ENCODE measurements at regions not wholly inside any gene's neighbourhood (a gene's known extent, or its start where the extent isn't known, plus 50 kb on each side); places are given as distances from the start of the nearest gene placed in this dataset.

- Histone ChIP-seq H3K27ac (ENCODE audit: low read depth, low read length) (no peak overlapping the region), H4K20me1 (ENCODE audit: low read depth, low read length) (no peaks in the 10 kb centered on the region), H3K4me2 (ENCODE audit: low read depth, low read length, poor library complexity, severe bottlenecking) (no peak overlapping the region), H3K36me3 (ENCODE audit: low read length) (no peaks in the 10 kb centered on the region), H3K27me3 (ENCODE audit: low read length) (no peaks in the 10 kb centered on the region), H3K9me3 (ENCODE audit: insufficient read depth, low read length) (no peaks in the 10 kb centered on the region), H3K79me2 (ENCODE audit: insufficient read depth, low read length) (no peaks in the 10 kb centered on the region), H3F3A (ENCODE audit: insufficient read depth) (no peaks in the 10 kb centered on the region), H3K9me2 (replicated peaks; ENCODE audit: insufficient read depth, low read length) (no peaks in the 10 kb centered on the region), H3K9ac (ENCODE audit: low read length) (no peak overlapping the region), H3K4me3 (ENCODE audit: insufficient read depth, low read length, poor library complexity, severe bottlenecking) (no peak overlapping the region), H2AFZ (ENCODE audit: low read depth, low read length, severe bottlenecking) (no peak overlapping the region)
- TF ChIP-seq CTCF (IDR thresholded peaks at IDR 0.05; ENCODE audit: insufficient read depth, low read length, poor library complexity, severe bottlenecking) (no peak), EZH2phosphoT487 (conservative IDR thresholded peaks at IDR 0.05; ENCODE audit: low read length) (no peak)
Observed at GRCh38 chr4:18369561-18369960, 348.0 kb upstream of the LCORL start.

- Histone ChIP-seq H3K27ac (ENCODE audit: low read depth, low read length) (no peak overlapping the region), H4K20me1 (ENCODE audit: low read depth, low read length) (no peaks in the 10 kb centered on the region), H3K4me2 (ENCODE audit: low read depth, low read length, poor library complexity, severe bottlenecking) (no peak overlapping the region), H3K36me3 (ENCODE audit: low read length) (no peaks in the 10 kb centered on the region), H3K79me2 (ENCODE audit: insufficient read depth, low read length) (no peaks in the 10 kb centered on the region), H3K9me2 (replicated peaks; ENCODE audit: insufficient read depth, low read length) (no peaks in the 10 kb centered on the region), H3K9ac (ENCODE audit: low read length) (no peak overlapping the region), H3K27me3 (ENCODE audit: low read length) (no peaks in the 10 kb centered on the region), H2AFZ (ENCODE audit: low read depth, low read length, severe bottlenecking) (no peak overlapping the region), H3K9me3 (ENCODE audit: insufficient read depth, low read length) (no peaks in the 10 kb centered on the region), H3K4me3 (ENCODE audit: insufficient read depth, low read length, poor library complexity, severe bottlenecking) (no peak overlapping the region), H3F3A (ENCODE audit: insufficient read depth) (no peaks in the 10 kb centered on the region)
- no peak for TF ChIP-seq EZH2phosphoT487 (conservative IDR thresholded peaks at IDR 0.05; ENCODE audit: low read length)
- TF ChIP-seq CTCF (IDR thresholded peaks at IDR 0.05; ENCODE audit: insufficient read depth, low read length, poor library complexity, severe bottlenecking), result peak; percentile 49
Observed at GRCh38 chr4:18366892-18367291, 345.3 kb upstream of the LCORL start.

GRCh38 chr4:18366136-18366535 is 344.6 kb upstream of the LCORL start:
- Histone ChIP-seq H3K27ac (ENCODE audit: low read depth, low read length) (no peak overlapping the region), H3K9me2 (replicated peaks; ENCODE audit: insufficient read depth, low read length) (no peaks in the 10 kb centered on the region), H3K79me2 (ENCODE audit: insufficient read depth, low read length) (no peaks in the 10 kb centered on the region), H3K27me3 (ENCODE audit: low read length) (no peaks in the 10 kb centered on the region), H3K9ac (ENCODE audit: low read length) (no peak overlapping the region), H3K4me2 (ENCODE audit: low read depth, low read length, poor library complexity, severe bottlenecking) (no peak overlapping the region), H2AFZ (ENCODE audit: low read depth, low read length, severe bottlenecking) (no peak overlapping the region), H3K9me3 (ENCODE audit: insufficient read depth, low read length) (no peaks in the 10 kb centered on the region), H3K36me3 (ENCODE audit: low read length) (no peaks in the 10 kb centered on the region), H3K4me3 (ENCODE audit: insufficient read depth, low read length, poor library complexity, severe bottlenecking) (no peak overlapping the region), H3F3A (ENCODE audit: insufficient read depth) (no peaks in the 10 kb centered on the region), H4K20me1 (ENCODE audit: low read depth, low read length) (no peaks in the 10 kb centered on the region)
- TF ChIP-seq CTCF (IDR thresholded peaks at IDR 0.05; ENCODE audit: insufficient read depth, low read length, poor library complexity, severe bottlenecking), result no peak
- TF ChIP-seq EZH2phosphoT487 (conservative IDR thresholded peaks at IDR 0.05; ENCODE audit: low read length), result no peak

Measured in SU-DHL-6 (cell line).